ENCODE measurements at regions not wholly inside any gene's neighbourhood (a gene's known extent, or its start where the extent isn't known, plus 50 kb on each side); places are given as distances from the start of the nearest gene placed in this dataset.

DNA sequence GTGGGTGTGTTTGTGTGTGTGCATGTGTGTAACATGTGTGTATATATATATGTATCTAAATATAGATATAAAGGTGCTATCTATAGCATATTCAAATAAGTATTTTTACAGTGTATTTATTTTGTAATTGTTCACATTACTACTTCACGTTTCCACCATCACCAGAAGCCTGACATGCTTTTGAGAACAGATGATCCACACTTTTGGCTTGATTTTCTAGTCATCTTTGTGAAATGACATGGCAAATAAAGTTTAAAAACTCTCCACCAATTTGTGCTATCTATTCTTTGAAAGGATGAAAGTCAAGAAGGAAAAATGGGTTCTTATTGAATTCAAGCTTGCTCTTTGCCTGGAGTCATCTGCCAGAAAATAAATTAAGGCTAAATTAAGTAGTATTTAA is 294.0 kb upstream of the AKR1E2 start:
- DNase-seq (ENCODE audit: low read depth in 2 of 2): no peak

DNA sequence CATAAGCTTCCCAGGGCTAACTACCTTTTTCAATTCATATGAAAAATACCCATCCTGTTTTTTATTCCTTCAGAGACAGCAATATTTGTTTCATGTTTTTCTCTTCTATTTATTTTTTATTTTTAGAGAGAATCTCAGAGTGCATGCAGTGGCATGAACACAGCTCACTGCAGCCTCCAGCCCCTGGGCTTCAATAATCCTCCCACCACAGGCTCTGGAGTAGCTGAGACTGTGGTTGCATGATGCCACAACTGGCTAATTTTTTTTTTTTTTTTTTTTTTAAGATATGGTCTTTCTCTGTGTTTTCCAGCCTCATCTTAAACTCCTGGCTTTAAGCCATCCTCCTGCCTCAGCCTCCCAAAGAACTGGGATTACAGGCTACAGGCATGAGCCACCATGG is 296.7 kb upstream of the AKR1E2 start:
- no peak for DNase-seq (ENCODE audit: low read depth in 2 of 2)

DNA sequence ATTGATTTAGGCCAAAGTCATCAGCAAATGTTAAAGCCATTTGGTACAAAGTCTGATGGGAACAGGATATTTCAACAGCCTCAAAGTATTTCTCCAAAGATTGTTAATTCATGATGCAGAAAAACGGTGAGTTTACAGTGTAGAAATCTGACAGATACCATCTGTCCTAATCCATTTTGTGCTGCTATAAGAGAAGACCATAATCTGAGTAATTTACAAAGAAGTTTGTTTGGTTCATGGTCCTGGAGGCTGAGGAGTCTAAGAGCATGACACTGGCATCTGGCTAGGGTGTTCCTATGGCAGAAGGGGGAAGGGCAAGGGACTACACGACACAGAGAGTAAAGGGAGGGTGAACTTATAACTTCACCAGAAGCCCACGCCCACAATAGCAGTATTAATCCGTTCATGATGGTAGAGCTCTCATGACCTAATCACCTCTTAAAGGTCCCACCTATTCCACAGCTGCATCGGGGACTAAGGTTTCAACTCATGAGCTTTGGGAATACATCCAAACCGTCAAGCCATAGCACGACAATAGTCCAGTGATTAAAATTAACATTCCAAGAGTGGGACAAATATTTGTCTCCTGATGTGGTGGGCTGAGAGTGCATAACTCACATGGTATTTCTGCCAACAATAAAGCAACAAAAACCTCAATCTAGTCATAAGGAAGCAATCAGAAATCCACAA is 298.6 kb upstream of the AKR1E2 start:
- DNase-seq (ENCODE audit: low read depth in 2 of 2): no peak

DNA sequence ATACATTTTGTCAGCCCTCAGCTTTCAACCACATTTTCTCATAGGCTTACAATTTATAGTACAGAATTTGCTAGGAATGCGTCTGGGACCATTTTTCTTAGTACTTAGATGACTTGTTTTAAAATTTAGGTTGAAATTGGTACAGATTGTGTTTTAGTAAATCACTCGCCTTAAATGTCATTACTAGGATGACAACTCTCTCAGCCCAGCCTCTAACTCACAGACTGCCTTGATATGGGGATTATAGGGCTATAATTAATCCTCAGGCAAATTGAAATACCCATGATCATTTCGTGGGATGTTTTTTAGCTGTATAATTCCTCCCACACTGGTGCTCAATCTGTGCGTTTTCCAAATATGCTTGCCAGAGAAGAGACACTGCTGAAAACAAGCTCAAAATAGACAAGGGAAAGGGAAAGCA is 299.7 kb upstream of the AKR1E2 start:
- DNase-seq (ENCODE audit: low read depth in 2 of 2): no peak

DNA sequence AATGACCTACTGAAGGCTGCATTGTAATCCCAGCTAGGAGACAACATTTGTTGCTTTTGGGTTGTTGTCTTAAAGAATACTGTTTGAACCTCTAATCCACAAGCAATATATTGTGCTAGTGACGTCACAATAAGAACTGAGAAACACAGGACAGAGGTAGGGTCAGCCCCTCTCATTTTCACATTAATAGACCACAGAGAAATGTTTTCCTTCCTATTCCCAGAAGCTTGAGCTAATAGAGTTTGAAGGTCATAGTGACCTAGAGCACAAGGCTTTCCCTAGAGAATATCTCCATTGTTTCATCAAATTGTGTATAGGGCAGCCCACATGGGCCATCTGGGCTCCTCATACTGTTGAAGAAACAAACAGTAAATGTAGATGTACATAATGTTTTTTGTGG is 300.9 kb upstream of the AKR1E2 start:
- no peak for DNase-seq (ENCODE audit: low read depth in 2 of 2)

DNA sequence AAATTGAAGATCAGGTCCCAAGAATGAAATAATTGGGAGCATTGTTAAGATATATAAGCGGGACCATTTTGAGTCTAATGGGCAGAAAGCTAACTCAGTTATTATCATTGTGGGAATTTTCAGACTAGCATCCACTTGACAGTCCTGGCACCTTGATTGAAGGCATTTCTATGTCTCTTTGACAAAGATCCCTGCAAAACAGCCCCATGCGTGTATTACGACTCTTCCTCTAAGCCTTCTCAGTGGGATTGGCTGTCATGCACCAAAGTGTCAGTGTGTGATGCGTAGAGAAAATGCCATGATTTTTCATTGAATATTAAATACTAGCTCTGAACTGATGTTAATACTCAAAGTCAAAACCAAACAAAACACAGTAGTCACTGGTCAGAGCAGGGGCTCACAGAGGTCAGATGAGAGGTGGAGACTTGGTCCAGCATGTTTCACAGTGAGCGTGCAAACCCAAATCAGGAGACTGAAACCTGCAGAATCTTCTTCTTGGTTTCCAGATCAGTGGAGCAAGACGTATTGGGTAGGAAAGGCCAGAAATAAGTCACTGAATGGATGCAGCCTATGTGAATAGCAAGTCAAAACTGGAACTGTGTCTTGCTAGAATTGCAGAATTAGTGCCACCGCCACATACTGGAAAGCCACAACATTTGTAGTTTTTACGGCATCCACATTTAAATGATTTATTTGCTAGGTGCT is 303.6 kb upstream of the AKR1E2 start:
- no peak for DNase-seq (ENCODE audit: low read depth in 2 of 2)

DNA sequence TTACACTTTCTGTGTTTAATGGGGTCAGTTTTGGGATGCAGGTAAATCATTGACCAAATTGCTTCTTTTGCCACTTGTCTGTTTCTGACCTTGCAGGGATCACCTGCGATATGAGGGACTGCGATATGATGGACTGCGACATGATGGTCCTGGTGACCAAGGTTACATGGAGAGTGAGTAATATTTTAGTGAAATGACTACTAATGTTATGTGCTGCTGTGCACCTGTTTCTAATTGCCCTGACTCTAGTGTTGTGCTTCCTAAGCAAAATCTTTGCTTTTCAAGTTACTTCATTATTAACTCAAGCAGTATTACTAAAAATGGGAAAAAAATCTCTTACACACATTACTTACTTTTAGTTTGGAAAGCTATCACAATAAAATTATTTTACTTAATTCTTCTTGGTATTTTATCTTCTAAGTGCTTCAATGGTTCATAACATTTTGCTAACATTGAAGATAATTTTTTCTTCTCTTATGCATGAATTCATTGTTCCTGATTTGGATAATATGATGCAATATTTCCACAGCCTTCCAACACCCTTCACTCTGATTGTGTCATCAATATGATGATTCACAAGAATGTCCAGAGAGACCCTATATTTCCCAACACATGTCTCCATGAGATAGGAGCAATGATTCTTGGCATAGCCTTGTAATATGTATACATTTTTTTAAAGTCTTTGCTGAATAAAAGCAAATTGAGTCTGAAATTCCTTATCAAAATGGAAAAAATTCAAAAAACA is 306.2 kb upstream of the AKR1E2 start:
- DNase-seq (ENCODE audit: low read depth in 2 of 2): no peak

DNA sequence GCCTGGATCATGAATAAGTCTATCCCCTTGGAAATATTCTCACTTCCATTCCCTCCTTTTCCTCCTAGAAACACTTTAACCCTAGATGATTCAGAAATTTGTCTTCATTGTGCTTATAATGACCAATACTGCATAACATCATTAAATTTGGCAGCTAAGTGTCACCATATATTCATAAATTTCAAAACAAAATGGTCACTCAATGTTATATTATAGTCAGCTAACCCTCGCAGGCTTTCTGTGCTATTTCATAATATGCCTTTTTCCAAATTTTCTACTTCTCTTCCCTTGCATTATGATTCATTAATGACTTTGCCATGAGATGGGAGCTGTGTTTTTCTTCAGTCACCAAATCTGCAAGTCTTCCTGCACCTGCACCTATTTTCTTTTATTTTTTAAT is 308.3 kb upstream of the AKR1E2 start:
- DNase-seq (ENCODE audit: low read depth in 2 of 2): no peak

DNA sequence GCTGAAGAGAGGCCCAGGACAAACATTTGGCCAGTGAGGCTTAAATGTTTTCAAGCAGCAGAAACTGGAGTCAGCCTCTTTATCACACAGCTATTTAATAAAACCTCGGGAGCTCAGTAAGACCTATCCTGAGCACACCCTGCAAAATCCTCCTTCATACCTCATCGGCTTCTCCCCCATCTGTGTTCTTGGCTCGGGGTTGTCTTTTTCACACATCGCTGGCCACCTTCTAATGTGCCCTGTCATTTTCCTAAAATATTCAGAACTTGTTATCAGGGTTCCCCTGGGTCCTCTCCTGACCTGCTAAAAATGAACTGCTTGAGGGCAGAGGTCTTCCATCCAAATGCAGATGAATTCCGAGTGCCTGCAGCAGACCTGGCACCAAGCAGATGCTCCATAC is 310.3 kb upstream of the AKR1E2 start:
- no peak for DNase-seq (ENCODE audit: low read depth in 2 of 2)

DNA sequence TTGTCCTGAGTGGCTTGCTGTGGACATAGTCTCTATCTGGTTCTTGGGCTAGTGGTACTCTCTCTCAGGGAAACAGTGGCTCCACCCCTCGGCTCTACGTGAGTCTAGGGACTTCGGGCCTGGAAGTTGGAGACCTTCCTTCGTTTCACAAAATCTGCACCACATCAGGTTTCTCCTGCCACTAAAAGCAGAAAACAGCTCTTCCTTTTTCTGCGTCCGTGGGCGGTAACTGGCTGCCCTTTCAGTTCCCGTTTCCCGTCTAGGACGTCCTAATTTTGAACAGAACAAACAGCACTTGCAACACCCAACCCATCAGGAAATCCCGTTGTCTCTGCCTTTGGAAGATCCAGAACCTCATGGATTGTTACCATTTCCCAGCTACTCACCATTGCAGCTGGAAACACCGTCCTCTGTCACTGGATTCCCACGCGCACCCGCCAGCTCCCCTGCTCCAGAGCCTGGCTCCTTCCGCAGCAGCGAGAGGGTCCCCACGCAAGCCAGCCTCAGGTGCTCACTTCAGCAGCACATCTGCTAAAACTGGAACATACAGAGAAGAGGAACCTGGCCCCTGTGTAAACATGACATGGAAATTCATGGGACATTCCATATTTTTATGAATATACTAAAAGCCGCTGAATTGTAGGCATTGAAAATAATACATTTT is 311.4 kb upstream of the AKR1E2 start:
- DNase-seq (ENCODE audit: low read depth in 2 of 2): no peak

DNA sequence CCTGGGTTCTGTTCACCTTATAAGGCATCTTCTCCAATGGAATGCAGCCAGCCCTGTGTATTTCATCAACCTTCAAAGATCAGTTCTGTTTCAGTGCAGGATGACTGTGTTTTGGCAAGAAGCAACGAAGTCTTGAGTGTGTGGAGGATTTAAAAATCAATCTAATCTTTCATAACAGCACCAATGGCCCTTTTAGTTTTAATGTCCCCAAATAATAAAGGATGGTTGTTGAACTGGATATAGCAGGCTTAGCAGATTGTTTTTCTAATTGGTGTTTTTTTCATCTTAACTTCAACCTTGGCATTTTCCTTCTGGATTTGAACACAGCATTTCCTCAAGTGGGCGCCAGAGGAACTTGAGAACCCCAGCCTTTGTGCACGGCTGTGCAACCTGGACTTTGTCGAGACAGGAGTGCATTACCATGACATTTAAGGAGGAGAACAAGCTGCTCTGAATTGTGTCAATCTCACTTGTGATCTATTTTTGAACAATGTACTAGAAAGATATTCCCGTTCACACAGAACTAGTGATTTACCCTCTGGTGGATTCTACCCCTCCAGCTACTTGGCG is 313.3 kb upstream of the AKR1E2 start:
- DNase-seq (ENCODE audit: low read depth in 2 of 2): no peak

DNA sequence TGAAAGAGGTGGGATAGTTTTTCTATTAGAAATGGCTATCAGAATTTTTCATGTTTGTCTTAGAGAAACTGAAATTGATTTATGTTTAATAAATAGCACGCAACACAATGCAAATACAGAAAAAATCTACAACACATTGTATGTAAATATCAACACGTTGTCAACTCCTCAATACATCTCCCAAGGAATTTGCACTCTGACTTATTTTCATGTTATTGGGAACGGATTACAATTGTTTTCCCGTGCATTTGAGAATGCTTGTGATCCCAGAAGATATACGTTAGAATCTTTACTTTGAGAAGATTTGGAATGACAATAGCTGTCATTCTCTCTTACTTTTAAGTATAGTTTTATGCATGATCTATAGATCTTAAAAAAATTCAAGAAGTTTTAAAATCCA is 313.8 kb upstream of the AKR1E2 start:
- no peak for DNase-seq (ENCODE audit: low read depth in 2 of 2)

DNA sequence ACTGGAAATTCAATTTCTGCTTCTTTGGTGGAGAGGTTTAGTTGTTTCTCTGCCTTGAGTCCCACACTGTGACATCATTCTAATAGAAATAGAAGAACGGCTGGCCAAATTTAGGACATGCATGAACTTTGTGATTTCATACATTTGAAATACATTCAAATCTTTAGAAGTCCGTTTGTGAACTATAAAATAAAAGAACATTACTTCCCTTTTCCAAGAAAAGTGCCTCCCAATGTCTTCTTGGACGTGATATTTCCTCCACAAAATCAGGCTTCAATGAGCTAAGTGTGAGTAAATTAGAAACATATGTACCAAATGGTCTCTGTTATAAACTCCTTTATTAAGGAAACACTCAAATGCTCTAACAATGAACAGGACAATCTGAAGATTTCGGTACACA is 314.5 kb upstream of the AKR1E2 start:
- DNase-seq (ENCODE audit: low read depth in 2 of 2): no peak

DNA sequence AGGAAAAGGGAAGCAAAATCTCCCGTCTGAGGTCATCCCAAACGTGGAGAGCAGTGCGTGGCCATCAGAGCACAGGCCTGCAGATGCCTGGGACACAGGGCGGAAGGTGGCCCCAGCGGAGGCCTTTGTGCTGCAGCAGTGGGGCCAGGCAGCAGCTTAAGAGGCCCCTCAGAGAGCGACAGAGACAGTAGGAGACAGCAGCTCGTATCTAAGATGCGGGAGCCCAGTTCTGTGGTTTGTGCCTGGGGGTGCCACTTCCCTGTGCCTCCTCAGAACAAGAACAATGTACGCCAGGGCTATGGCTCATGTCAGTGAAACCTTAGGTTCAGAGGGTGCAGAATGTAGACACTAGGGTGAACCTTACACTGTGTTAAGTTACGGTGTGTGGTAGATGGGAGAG is 316.6 kb upstream of the AKR1E2 start:
- DNase-seq (ENCODE audit: low read depth in 2 of 2): no peak

DNA sequence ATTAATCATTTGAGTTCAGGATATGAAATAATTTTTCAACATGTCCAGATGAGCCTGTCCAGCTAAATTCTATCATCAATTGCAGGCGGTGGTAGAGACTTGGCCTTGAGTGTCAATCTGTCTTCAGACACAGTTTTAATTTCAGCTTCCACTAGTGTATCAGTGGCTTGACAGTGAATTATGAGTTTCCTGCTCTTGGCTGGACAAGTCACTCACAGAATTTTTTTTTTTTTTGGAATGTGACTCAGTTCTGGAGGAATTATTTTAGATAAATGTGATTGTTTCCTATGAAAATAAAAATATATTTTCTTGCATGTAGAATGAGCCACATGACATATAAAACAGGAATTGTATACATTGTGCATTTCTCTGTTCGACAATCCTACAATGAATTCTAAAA is 319.9 kb upstream of the AKR1E2 start:
- DNase-seq (ENCODE audit: low read depth in 2 of 2): no peak

DNA sequence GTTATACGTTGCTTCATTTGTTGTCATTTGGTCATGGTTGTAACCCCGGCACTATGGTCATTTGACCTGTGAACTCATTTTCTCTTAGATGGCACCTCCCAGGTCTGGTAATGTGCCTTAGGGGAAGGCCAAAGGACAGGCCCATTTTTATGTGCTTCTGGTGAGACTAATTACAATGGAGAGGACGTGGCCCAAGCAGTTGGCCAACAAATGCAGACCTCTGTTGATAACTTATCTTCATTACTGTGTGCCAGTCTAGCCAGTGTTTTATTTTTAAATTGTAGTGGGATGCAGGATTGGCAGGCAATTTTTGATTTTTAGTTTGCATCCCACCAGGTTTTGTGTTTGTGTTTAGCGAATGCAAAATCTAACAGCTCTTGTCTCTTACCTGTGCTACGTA is 321.5 kb upstream of the AKR1E2 start:
- DNase-seq (ENCODE audit: low read depth in 2 of 2): no peak

DNA sequence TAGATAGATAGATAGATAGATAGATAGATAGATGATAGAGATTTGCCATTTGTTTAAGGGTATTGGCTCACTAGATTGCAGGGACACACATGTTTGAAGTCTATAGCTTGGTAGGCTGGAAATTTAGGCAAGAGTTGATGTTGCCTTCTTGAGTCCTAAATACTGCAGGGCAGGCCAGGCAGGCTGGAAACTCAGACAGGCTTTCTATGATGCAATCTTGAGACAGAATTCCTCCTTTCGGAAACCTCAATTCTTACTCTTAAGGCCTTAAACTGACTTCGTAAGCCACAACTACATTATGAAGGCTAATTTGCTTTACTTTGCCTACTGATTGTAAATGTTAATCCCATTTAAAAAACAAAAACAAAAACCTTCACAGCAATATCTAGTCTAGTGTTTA is 322.9 kb upstream of the AKR1E2 start:
- no peak for DNase-seq (ENCODE audit: low read depth in 2 of 2)

DNA sequence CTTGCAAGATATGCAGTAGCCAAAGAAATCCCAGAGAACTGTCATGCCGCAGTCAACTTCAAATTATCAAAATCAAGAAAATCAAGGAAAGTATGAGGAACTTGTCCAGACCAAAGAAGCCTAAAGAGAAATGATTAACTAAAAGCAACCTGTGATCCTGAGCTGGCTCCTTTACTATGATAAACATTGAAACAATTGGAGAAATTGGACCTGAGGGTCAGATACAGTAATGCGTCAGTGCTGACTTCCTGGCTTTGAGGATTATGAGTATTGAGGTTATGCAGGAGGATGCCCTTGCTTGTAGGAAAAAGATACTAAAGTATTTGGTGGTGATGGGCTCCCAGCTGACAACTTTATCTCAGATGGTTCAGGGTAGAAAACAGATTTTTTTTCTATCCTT is 324.7 kb upstream of the AKR1E2 start:
- no peak for DNase-seq (ENCODE audit: low read depth in 2 of 2)

DNA sequence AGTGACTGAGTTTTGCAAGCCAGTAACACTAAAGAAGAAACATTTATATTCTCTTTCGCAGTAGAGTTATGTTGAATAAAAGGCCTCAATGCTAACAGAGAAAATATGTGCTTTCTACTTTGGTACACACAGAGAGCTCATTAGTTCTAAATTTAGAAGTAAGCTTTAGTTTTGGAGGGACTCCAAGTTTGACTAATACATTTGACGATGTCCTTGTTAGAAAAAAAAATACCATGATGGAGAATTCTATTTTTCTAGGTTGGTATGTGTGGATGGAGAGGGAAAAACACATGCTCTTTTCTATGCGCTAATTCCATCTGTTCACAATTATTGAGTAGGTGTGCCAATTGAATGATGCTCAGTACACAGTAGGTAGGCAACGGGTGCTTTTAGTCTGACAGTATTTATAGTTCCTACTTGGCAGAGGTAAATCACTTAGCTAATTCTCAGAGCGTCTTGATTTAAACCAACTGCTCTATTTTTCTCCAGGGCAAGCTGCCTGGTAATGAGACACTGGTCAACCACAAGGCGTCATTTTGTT is 327.2 kb upstream of the AKR1E2 start:
- no peak for DNase-seq (ENCODE audit: low read depth in 2 of 2)

DNA sequence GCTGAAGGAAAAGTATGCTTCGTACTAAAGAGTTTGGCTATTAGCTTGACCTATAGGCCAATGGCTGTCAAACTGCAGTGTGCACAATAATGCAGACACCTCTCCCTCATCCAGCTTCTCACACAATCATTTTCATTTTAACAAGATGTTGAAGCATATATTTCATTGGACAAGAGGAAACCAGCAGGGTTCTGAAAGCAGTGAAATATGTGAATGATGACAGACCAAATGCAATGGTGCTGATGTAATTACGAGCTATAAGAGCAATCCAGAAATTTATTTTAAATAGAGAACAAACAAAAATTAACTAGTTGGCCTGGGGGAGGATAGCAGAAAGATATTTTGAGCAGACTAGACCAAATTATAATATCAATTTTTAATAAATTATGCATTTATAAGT is 331.5 kb upstream of the AKR1E2 start:
- no peak for DNase-seq (ENCODE audit: low read depth in 2 of 2)

DNA sequence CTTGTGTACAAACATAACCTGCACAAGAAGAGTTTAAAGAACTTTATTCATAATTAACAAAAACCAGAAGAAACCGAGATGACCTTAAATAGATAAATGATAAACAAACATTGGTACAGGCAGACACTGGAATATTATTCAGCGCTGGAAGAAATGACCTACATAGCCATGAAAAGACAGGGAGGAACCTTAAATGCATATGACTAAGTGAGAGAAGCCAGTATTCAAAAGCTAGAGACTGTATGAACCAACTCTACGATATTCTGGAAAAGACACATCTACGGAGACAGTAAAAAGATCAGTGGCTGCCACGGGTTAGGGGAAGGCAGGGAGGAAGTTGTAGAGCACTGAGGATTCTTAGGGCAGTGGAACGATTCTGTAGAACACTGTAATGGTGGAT is 333.8 kb upstream of the AKR1E2 start:
- no peak for DNase-seq (ENCODE audit: low read depth in 2 of 2)

DNA sequence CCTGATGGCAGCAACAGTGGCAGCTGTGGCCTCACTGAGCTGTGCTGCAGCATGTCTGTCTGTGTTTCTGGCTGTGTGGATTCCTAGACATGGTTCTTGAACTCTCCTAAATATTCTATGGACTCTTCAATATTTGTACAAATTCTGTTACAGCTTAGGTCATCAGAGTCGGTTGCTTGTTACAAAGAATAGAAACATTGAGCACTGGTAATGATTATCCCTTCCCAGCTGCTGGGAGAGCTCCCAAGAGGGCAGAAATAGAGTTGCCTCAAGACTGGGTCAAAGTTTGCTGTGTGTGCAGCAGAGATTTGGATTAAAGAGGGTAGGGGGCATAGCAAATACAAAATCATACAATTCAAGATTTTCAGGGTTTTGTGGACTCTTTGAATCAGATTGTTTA is 337.1 kb upstream of the AKR1E2 start:
- DNase-seq (ENCODE audit: low read depth in 2 of 2): no peak
